WTC11 (cell line): ENCODE measurements at regions not wholly inside any gene's neighbourhood (a gene's known extent, or its start where the extent isn't known, plus 50 kb on each side); places are given as distances from the start of the nearest gene placed in this dataset.

Experiments used
- ATAC-seq: fragments of 200-7000 bp; cut with Tn5 transposase; 2 replicates; pipeline ENCODE4 v1.10.0; 2021; ENCODE audit warnings: mild to moderate bottlenecking, moderate library complexity
- CTCF ChIA-PET: fragments of 300-600 bp; sonication (Branson Sonifier 250); formaldehyde crosslinking; loops from one replicate; lab custom pipeline; 2021; ENCODE audit warnings: antibody characterized with exemption; lab: Charles Lee
- POLR2A ChIA-PET: fragments of 350-600 bp; sonication (Branson Sonifier 250); formaldehyde crosslinking; loops from one replicate; lab custom pipeline; 2021; ENCODE audit warnings: antibody characterized with exemption; lab: Charles Lee
- DNase-seq: peaks from one replicate; pipeline ENCODE4 v3.0.0; 2021; ENCODE audit warnings: low spot score
- H3K27ac Mint-ChIP-seq: 2 replicates; pipeline ENCODE4 v1.8.0; 2021; ENCODE audit warnings: mixed read lengths
- H3K27me3 Mint-ChIP-seq: 2 replicates; pipeline ENCODE4 v1.8.0; 2021; ENCODE audit warnings: low read depth, mild to moderate bottlenecking, moderate library complexity, mixed read lengths
- H3K36me3 Mint-ChIP-seq: 2 replicates; pipeline ENCODE4 v1.8.0; 2021; ENCODE audit warnings: mixed read lengths
- H3K4me1 Mint-ChIP-seq: 2 replicates; pipeline ENCODE4 v1.8.0; 2022; ENCODE audit warnings: mixed read lengths
- H3K4me3 Mint-ChIP-seq: 2 replicates; pipeline ENCODE4 v1.8.0; 2021; ENCODE audit warnings: mild to moderate bottlenecking, moderate library complexity, mixed read lengths
- H3K9me3 Mint-ChIP-seq: 2 replicates; pipeline ENCODE4 v1.8.0; 2021; ENCODE audit warnings: mixed read lengths
- ATF1 ChIP-seq: sonication (generic); formaldehyde crosslinking; IDR thresholded peaks from 2 replicates; pipeline ENCODE4 v1.8.1; 2023; ENCODE audit warnings: mild to moderate bottlenecking, moderate library complexity, missing genetic modification reagents
- CREM ChIP-seq: sonication (generic); formaldehyde crosslinking; IDR thresholded peaks from 2 replicates; pipeline ENCODE4 v1.8.1; 2022; ENCODE audit warnings: mild to moderate bottlenecking, missing genetic modification reagents, moderate library complexity
- CTCF ChIP-seq: fragments of 200-600 bp; IDR thresholded peaks from 2 replicates; pipeline ENCODE4 v1.8.0; 2022; ENCODE audit warnings: antibody characterized with exemption
- ESRRA ChIP-seq: sonication (generic); formaldehyde crosslinking; IDR thresholded peaks from 2 replicates; pipeline ENCODE4 v1.8.1; 2022; ENCODE audit warnings: mild to moderate bottlenecking, missing genetic modification reagents, borderline replicate concordance
- FOXJ3 ChIP-seq: sonication (generic); formaldehyde crosslinking; IDR thresholded peaks from 2 replicates; pipeline ENCODE4 v1.9.0; 2021; ENCODE audit warnings: missing genetic modification reagents, mild to moderate bottlenecking, borderline replicate concordance
- FOXK1 ChIP-seq: sonication (generic); formaldehyde crosslinking; IDR thresholded peaks from 2 replicates; pipeline ENCODE4 v1.8.0; 2022; ENCODE audit warnings: mild to moderate bottlenecking, moderate library complexity, missing genetic modification reagents
- FOXP1 ChIP-seq: sonication (generic); formaldehyde crosslinking; IDR thresholded peaks from 2 replicates; pipeline ENCODE4 v1.8.0; 2022; ENCODE audit warnings: missing genetic modification reagents, mild to moderate bottlenecking, moderate library complexity, borderline replicate concordance
- GRHL2 ChIP-seq: fragments of 250-450 bp; sonication (Bioruptor Pico); IDR thresholded peaks from 2 replicates; pipeline ENCODE4 v1.8.0; 2022; ENCODE audit warnings: mild to moderate bottlenecking, moderate library complexity; ENCODE audit not compliant: insufficient replicate concordance, severe bottlenecking
- JAZF1 ChIP-seq: fragments of 250-450 bp; sonication (Bioruptor Pico); IDR thresholded peaks from 2 replicates; pipeline ENCODE4 v1.9.0; 2021; ENCODE audit warnings: moderate library complexity, mild to moderate bottlenecking, inconsistent platforms
- MAX ChIP-seq: sonication (generic); formaldehyde crosslinking; IDR thresholded peaks from 2 replicates; pipeline ENCODE4 v1.8.0; 2022; ENCODE audit warnings: mild to moderate bottlenecking, missing genetic modification reagents
- MYBL2 ChIP-seq: sonication (generic); formaldehyde crosslinking; IDR thresholded peaks from 2 replicates; pipeline ENCODE4 v1.8.1; 2023; ENCODE audit warnings: mild to moderate bottlenecking, moderate library complexity, missing genetic modification reagents
- NFATC4 ChIP-seq: fragments of 250-450 bp; sonication (Bioruptor Pico); IDR thresholded peaks from 2 replicates; pipeline ENCODE4 v1.9.0; 2021; ENCODE audit warnings: mild to moderate bottlenecking
- NFYB ChIP-seq: sonication (generic); formaldehyde crosslinking; conservative IDR thresholded peaks from 2 replicates; pipeline ENCODE4 v1.8.0; 2022; ENCODE audit warnings: low read depth, missing genetic modification reagents
- NR3C1 ChIP-seq: sonication (generic); formaldehyde crosslinking; conservative IDR thresholded peaks from 2 replicates; pipeline ENCODE4 v1.8.1; 2023; ENCODE audit warnings: low read depth, mild to moderate bottlenecking, missing genetic modification reagents
- OVOL2 ChIP-seq: fragments of 250-450 bp; sonication (Bioruptor Pico); IDR thresholded peaks from 2 replicates; pipeline ENCODE4 v1.9.0; 2021; ENCODE audit warnings: mild to moderate bottlenecking, borderline replicate concordance
- SMAD4 ChIP-seq: sonication (generic); formaldehyde crosslinking; IDR thresholded peaks from 2 replicates; pipeline ENCODE4 v1.8.0; 2022; ENCODE audit warnings: mild to moderate bottlenecking, missing genetic modification reagents
- TP53 ChIP-seq: sonication (generic); formaldehyde crosslinking; IDR thresholded peaks from 2 replicates; pipeline ENCODE4 v1.8.1; 2023; ENCODE audit warnings: mild to moderate bottlenecking, missing genetic modification reagents
- ZNF121 ChIP-seq: sonication (generic); formaldehyde crosslinking; IDR thresholded peaks from 2 replicates; pipeline ENCODE4 v1.8.0; 2023; ENCODE audit warnings: missing genetic modification reagents
- ZNF263 ChIP-seq: sonication (generic); formaldehyde crosslinking; IDR thresholded peaks from 2 replicates; pipeline ENCODE4 v1.8.1; 2022; ENCODE audit warnings: low read depth, mild to moderate bottlenecking, moderate library complexity, missing genetic modification reagents
- ZNF671 ChIP-seq: fragments of 250-450 bp; sonication (Bioruptor Pico); IDR thresholded peaks from 2 replicates; pipeline ENCODE4 v1.8.0; 2021; ENCODE audit warnings: mild to moderate bottlenecking
- ZSCAN18 ChIP-seq: fragments of 250-450 bp; sonication (Bioruptor Pico); IDR thresholded peaks from 2 replicates; pipeline ENCODE4 v2.1.2; 2022; ENCODE audit warnings: mild to moderate bottlenecking, moderate library complexity
- TF ChIP-seq, protein P1 (sequence below): fragments of 250-450 bp; sonication (Bioruptor Pico); IDR thresholded peaks from 2 replicates; pipeline ENCODE4 v1.8.0; 2021; ENCODE audit warnings: mild to moderate bottlenecking
- TF ChIP-seq, protein P2 (sequence below): fragments of 250-450 bp; sonication (Bioruptor Pico); conservative IDR thresholded peaks from 2 replicates; pipeline ENCODE4 v1.9.0; 2021; ENCODE audit warnings: mild to moderate bottlenecking
- TF ChIP-seq, protein P3 (sequence below): sonication (generic); formaldehyde crosslinking; IDR thresholded peaks from 2 replicates; pipeline ENCODE4 v1.8.1; 2022; ENCODE audit warnings: mild to moderate bottlenecking, missing genetic modification reagents, moderate library complexity, borderline replicate concordance
- TF ChIP-seq, protein P4 (sequence below): sonication (generic); formaldehyde crosslinking; IDR thresholded peaks from 2 replicates; pipeline ENCODE4 v1.8.0; 2022; ENCODE audit warnings: mild to moderate bottlenecking, missing genetic modification reagents

DNA sequence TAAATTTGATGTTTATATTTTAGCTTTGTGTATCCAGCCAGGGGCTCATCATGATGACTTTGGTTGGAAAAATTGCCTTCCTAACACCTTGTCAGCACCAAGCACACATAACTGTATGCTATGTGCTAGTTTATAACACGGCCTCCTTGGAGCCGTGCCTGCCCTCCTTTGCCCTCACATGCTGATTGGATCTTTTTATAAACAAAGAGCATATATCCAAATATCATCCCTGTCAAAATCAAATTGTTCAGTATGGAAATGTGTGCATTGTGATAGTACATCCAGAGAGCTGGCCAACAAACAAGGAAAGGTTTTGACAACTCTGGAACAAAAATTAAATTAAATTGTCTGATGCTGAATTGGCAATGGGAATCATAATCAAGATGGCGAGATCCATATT, 241.5 kb downstream of the DCDC2C start:
- CTCF ChIA-PET: no interaction called here
- Mint-ChIP-seq H3K36me3 (peaks cover 67% of the 10 kb centered on the region), H3K9me3 (peaks cover 67% of the 10 kb centered on the region), H3K4me3 (no peak overlapping the region), H3K27ac (no peak overlapping the region), H3K27me3 (peaks cover 23% of the 10 kb centered on the region), H3K4me1 (no peaks in the 10 kb centered on the region)
- POLR2A ChIA-PET: no interaction called here
- DNase-seq: no peak
- TF ChIP-seq OVOL2 (CRISPR knock-in tag) (no peak), NR3C1 (CRISPR knock-in tag) (no peak), JAZF1 (CRISPR knock-in tag) (no peak), FOXK1 (CRISPR knock-in tag) (no peak), ESRRA (CRISPR knock-in tag) (no peak), ZSCAN18 (CRISPR knock-in tag) (no peak), GRHL2 (CRISPR knock-in tag) (no peak), NFATC4 (no peak), SMAD4 (CRISPR knock-in tag) (no peak), ATF1 (no peak), MAX (no peak), CTCF (no peak), TP53 (no peak), FOXP1 (no peak), MYBL2 (no peak), CREM (CRISPR knock-in tag) (no peak), ZNF263 (no peak)
- TF ChIP-seq, protein P1, sequence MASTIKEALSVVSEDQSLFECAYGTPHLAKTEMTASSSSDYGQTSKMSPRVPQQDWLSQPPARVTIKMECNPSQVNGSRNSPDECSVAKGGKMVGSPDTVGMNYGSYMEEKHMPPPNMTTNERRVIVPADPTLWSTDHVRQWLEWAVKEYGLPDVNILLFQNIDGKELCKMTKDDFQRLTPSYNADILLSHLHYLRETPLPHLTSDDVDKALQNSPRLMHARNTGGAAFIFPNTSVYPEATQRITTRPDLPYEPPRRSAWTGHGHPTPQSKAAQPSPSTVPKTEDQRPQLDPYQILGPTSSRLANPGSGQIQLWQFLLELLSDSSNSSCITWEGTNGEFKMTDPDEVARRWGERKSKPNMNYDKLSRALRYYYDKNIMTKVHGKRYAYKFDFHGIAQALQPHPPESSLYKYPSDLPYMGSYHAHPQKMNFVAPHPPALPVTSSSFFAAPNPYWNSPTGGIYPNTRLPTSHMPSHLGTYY (CRISPR knock-in tag): no peak
- TF ChIP-seq, protein P2, sequence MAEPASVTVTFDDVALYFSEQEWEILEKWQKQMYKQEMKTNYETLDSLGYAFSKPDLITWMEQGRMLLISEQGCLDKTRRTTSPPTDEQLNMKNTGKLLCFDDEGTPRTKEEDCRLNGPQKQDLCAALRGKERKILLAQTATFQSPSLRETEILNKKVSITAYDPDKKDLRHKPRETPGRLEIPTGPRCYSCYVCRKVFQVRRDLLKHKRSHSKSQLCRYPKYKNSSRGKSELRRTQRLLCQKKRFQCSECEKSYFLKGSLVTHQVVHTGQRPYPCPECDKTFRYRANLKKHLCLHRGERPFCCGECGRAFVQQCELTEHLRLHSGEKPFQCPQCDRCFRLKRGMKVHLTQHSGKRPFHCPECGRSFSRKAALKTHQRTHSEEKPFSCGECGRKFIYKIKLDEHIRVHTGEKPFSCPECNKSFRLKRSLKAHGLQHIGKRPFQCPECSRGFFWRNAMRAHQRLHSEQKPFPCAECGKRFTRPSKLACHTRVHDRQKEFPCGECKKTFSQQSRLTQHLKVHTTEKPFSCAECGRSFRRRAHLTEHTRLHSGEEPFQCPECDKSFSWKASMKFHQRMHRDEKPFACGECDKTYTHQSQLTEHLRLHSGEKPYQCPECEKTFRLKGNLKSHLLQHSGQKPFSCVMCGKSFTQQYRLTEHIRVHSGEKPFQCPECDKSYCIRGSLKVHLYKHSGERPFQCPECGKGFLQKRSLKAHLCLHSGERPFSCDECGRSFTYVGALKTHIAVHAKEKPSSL: no peak
- no peak for ATAC-seq

DNA sequence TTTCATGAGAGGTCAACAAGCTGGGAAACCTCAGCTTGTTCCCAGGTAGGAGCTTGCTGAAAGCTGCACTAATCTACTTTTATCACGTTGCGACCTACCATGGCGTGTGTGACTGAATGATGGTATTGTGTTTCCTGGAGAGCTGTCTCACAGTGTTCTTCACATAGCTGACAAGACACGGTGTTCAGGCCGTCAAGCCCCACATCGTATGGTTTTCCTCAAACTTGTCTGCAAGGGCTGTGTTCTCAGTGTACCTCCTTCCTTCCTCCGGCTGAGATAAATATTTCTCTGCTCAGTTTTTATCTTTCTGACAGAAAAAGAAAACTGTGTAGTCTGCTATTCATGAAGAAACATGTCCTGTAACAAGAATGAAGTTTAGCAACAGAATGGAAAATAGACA, 244.8 kb downstream of the DCDC2C start:
- H3K4me3 Mint-ChIP-seq: no peak overlapping the region
- POLR2A ChIA-PET: no interaction called here
- TF ChIP-seq ZNF671 (CRISPR knock-in tag) (no peak), TP53 (no peak), CREM (CRISPR knock-in tag) (no peak), FOXJ3 (CRISPR knock-in tag) (no peak), NFYB (no peak), ZNF121 (CRISPR knock-in tag) (no peak), NFATC4 (no peak)
- TF ChIP-seq, protein P3, sequence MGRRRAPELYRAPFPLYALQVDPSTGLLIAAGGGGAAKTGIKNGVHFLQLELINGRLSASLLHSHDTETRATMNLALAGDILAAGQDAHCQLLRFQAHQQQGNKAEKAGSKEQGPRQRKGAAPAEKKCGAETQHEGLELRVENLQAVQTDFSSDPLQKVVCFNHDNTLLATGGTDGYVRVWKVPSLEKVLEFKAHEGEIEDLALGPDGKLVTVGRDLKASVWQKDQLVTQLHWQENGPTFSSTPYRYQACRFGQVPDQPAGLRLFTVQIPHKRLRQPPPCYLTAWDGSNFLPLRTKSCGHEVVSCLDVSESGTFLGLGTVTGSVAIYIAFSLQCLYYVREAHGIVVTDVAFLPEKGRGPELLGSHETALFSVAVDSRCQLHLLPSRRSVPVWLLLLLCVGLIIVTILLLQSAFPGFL (CRISPR knock-in tag): no peak
- TF ChIP-seq, protein P4, sequence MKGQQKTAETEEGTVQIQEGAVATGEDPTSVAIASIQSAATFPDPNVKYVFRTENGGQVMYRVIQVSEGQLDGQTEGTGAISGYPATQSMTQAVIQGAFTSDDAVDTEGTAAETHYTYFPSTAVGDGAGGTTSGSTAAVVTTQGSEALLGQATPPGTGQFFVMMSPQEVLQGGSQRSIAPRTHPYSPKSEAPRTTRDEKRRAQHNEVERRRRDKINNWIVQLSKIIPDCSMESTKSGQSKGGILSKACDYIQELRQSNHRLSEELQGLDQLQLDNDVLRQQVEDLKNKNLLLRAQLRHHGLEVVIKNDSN (CRISPR knock-in tag): no peak

More for the DNA sequence above, 244.8 kb downstream of the DCDC2C start:
- H3K27ac Mint-ChIP-seq: no peak overlapping the region
- ATAC-seq (no peak), DNase-seq (no peak)
- peaks cover 74% of the 10 kb centered on the region for H3K9me3 Mint-ChIP-seq
- CTCF ChIA-PET: no interaction called here
- peaks cover 9% of the 10 kb centered on the region for H3K27me3 Mint-ChIP-seq
- H3K4me1 Mint-ChIP-seq: no peaks in the 10 kb centered on the region
- H3K36me3 Mint-ChIP-seq: peaks cover 76% of the 10 kb centered on the region
